ES-I3 (cell line): ENCODE measurements at regions not wholly inside any gene's neighbourhood (a gene's known extent, or its start where the extent isn't known, plus 50 kb on each side); places are given as distances from the start of the nearest gene placed in this dataset.
A peak's percentile ranks its signal among the peaks of the same experiment; 100 is the strongest.
"Not testable (repeated sequence)": the region's sequence is repeated elsewhere in the genome, so short reads cannot be mapped to it uniquely, and the experiment has no call there.

Source experiments
- H3K36me3 ChIP-seq: 2 replicates; pipeline ENCODE4 v1.6.1; 2013; ENCODE audit warnings: mild to moderate bottlenecking, low read length, control low read depth, moderate library complexity; ENCODE audit not compliant: insufficient read depth
- H3K4me1 ChIP-seq: 2 replicates; pipeline ENCODE4 v1.6.1; 2013; ENCODE audit warnings: mild to moderate bottlenecking, control low read depth, low read length; ENCODE audit not compliant: insufficient read depth
- H3K9ac ChIP-seq: 2 replicates; pipeline ENCODE4 v1.6.1; 2013; ENCODE audit warnings: low read depth, mild to moderate bottlenecking, low read length, moderate library complexity
- H3K9me3 ChIP-seq: 2 replicates; pipeline ENCODE4 v1.6.1; 2013; ENCODE audit warnings: mild to moderate bottlenecking, low read length, moderate library complexity; ENCODE audit not compliant: control insufficient read depth, insufficient read depth

DNA sequence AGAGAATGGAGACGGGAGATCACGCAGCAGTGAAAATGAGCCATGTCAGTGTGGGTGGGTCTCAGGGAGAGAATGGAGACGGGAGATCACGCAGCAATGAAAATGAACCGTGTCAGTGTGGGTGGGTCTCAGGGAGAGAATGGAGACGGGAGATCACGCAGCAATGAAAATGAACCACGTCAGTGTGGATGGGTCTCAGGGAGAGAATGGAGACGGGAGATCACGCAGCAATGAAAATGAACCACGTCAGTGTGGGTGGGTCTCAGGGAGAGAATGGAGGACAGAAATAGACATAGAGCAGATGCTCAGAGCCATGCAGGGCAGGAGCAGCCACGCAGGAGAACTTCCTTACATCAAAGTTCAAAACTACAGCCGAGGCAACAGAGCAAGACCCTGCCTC lies 89.8 kb upstream of the LPCAT1 start:
- H3K9me3 ChIP-seq, H3K4me1 ChIP-seq, H3K36me3 ChIP-seq, H3K9ac ChIP-seq: not testable (repeated sequence)

DNA sequence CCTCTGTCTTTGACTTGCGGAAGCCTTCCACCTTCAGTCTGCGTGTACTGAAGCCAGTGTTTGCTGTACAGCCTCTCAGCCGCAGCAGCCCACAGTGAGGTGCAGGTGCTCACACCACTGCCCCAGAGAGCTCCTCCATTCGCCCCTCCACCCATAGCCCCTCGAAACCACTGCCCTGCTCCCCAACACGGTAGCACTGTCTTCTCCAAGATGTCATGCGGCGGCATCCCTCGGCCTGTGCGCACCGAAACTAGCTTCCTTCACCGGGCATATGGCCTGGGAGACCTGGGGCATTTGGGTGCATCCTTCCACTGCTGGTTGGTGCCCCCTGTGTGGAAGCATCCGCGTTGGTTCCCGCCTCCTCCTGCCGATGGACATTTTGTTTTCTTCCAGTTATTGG lies 86.8 kb upstream of the LPCAT1 start:
- H3K4me1 ChIP-seq, H3K9me3 ChIP-seq, H3K36me3 ChIP-seq, H3K9ac ChIP-seq: not testable (repeated sequence)

DNA sequence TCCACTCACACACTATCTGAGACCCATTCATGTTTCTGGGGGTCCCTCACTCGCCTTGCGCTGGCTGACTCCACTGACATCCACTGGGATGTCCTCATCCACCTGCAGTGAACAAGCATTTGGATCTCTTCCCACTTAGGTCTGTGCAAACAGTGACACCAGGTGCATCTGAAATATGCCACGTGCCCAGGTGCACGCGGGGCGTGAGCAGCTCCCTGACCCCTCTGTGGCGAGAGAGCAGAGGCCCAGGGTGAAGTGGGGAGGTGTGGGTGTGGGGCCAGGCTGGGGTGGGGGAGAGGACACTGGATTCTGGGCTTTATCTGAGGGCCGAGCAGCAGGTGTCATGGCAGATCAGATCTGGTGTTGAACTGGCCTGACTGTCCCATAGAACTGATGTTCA lies 85.4 kb upstream of the LPCAT1 start:
- not testable (repeated sequence) for H3K36me3 ChIP-seq, H3K9ac ChIP-seq, H3K4me1 ChIP-seq, H3K9me3 ChIP-seq

DNA sequence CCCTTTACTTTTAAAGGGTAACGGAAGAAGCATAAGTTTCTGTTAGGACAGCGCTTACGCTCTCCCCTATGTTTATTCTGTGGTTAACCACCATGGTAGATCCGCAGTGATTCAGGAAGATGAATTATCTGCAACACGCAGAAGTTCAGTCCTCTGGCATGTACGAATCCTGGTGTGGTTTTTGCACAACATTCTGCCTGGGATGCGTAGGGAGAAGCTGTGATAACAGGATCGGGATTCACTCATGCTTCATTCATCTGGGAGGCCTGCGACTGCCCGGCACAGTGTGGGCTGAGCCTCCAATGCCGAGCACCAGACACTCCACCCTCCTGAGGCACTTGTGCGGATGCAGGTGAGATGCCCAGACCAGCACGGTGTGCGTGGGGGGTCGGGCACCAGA lies 84.6 kb upstream of the LPCAT1 start:
- H3K36me3 ChIP-seq, H3K9ac ChIP-seq, H3K9me3 ChIP-seq, H3K4me1 ChIP-seq: not testable (repeated sequence)

DNA sequence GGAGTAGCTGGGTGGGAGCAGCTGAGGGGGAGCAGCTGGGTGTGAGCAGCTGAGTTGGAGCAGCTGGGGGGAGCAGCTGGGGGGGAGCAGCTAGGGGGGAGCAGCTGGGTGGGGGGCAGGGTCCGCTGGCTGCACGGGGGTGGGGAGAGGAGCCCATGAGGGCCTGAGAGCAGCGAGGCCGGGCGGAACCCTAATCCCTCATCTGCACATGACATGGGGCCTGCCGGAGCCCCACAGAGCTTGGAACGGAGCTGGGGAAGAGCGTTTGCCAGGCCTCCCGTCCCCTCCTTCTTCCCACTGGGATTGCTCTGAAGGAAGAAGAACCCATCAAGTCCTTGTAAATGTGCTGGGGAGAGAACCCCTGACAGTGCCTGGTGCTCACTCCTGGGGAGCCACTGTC lies 83.2 kb upstream of the LPCAT1 start:
- not testable (repeated sequence) for H3K9ac ChIP-seq, H3K4me1 ChIP-seq, H3K36me3 ChIP-seq, H3K9me3 ChIP-seq

DNA sequence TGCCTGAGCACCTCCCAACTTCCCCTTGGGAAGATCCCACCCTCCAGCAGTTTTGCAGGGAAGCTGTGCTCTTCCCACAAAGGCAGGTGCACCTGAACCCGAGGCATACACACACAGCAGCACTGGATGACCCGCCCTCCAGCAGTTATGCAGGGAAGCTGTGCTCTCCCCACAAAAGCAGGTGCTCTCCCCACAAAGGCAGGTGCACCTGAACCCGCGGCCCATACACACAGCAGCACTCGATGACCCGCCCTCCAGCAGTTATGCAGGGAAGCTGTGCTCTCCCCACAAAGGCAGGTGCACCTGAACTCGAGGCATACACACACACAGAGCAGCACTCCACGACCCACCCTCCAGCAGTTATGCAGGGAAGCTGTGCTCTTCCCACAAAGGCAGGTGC lies 80.2 kb upstream of the LPCAT1 start:
- H3K36me3 ChIP-seq, H3K9me3 ChIP-seq, H3K4me1 ChIP-seq, H3K9ac ChIP-seq: not testable (repeated sequence)

DNA sequence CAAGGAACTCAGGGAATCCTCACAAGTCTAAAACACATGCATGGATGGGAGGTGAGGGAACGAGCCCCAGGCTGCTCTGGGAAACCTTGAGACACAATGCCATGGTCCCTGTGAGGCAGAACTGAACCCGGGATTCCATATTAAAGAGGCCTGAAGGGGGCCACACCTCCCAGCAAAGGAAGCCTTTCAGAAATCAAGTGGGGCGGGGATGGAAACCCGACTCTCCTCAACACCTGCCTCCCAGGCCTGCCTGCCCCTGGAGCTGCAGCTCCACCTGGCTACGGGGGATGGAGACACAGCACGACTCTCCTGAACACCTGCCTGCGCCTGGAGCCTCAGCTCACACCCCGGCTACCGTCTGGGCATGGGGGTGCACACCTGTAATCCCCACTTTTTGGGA lies 77.8 kb upstream of the LPCAT1 start:
- not testable (repeated sequence) for H3K9ac ChIP-seq, H3K4me1 ChIP-seq, H3K9me3 ChIP-seq, H3K36me3 ChIP-seq

DNA sequence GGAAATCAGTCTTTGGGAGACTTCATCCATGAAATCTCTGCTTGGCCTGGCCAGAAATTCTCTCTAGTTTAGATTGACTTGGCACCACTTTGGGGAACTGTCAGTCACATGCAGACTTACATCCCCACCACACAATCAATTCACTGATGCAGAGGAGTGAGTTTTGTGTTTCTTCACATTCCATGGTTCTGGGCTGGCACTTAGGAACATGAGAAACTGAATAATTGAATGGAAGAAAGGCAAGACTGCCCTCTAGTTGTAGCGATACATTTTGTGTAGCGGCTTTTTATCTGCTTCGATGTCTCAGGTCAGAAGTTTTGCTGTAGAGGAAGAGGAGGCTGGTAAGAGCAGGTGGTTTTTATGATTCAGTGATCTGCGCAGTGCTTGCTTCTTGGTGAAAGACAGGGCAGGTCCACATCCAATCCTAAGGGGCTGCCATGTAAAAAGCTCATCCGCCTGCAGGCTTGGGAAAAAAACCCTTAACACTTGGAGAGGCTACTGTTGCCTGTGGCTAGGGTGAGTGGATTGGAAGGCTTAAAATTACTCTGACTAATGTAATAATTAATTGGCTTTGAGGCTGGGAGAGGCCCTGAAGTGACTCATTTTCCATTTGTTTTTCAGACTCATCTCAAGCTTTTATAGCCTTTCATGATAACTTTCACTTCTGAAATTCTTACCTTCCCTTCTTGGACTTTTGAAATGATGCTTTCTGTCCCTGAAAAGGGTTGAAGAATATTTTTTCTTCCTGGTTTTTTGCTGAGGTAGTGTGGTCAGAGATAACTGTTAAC lies 75.4 kb upstream of the LPCAT1 start:
- not testable (repeated sequence) for H3K36me3 ChIP-seq, H3K9ac ChIP-seq, H3K9me3 ChIP-seq, H3K4me1 ChIP-seq

DNA sequence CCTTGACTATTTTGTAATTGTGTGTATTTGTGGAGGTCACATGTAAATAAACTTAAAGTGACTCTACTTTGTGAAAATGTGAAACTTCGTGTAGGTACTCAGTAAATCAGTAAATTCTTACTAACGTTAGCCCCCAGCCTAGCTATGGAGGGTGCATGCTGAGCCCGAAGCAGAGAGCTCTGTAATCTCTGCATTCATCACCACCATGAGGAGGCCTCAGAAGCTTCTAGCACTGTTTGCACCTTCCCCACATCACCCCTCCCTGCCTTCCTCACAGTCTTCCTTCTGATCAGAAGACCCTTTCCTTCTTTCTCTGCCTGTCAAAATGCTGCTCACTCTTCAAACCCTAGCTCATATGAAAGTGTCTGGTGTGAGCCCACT lies 73.3 kb upstream of the LPCAT1 start:
- not testable (repeated sequence) for H3K9me3 ChIP-seq, H3K36me3 ChIP-seq, H3K4me1 ChIP-seq, H3K9ac ChIP-seq

DNA sequence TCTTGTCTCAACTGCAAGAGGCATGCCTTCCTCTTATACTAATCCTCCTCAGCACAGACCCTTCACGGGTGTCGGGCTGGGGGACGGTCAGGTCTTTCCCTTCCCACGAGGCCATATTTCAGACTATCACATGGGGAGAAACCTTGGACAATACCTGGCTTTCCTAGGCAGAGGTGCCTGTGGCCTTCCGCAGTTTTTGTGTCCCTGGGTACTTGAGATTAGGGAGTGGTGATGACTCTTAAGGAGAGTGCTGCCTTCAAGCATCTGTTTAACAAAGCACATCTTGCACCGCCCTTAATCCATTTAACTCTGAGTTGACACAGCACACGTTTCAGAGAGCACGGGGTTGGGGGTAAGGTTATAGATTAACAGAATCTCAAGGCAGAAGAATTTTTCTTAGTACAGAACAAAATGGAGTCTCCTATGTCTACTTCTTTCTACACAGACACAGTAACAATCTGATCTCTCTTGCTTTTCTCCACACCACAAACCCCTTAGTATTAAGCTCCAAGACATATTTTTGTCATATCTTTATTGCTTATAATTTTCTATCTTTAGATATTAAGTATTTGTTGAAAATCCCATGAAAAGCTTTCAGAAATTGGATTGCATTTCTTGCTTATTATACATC lies 72.8 kb upstream of the LPCAT1 start:
- not testable (repeated sequence) for H3K4me1 ChIP-seq, H3K36me3 ChIP-seq, H3K9ac ChIP-seq, H3K9me3 ChIP-seq

DNA sequence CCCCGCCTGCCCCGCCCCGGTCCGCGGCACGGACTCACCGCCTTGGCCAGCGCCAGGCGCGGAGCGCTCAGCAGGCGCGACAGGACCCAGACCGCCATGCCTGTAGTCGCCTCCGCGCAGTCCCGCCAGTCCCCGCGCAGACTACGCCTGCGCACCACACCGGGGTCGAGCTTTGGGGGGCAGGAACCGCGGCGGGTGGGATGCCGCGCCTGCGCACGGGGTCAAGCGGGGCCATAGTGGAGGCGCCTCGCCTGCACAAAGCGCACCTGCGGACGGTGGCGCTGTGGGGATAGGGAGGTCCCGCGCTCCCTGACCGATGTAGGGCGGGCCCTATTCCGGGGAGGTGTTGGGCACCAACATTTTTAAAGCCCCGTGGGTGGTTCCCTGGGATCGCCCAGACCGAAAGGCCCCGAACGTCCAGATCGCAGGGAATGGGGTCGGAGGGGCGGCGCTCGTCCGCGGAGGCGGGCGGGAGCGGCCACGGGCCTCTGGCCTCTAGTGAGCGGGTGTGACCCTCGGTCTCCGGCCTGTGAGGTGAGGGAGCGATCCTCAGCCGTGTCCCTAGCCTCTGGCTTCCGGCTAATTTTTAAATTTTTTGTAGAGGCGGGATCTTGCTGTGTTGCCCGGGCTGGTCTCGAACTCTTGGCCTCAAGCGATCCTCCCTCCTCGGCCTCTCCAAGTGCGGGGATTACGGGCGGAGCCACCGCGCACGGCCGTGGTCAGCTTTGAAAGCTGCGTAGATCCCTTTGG lies 70.8 kb upstream of the LPCAT1 start:
- H3K4me1 ChIP-seq = peaks cover 3% of the 10 kb centered on the region; the same call in 1 of the 2 replicates
- peaks cover 4% of the 10 kb centered on the region; the same call in 1 of the 2 replicates for H3K36me3 ChIP-seq
- H3K9me3 ChIP-seq = no peaks in the 10 kb centered on the region
- H3K9ac ChIP-seq = peak overlapping the region; percentile 63

DNA sequence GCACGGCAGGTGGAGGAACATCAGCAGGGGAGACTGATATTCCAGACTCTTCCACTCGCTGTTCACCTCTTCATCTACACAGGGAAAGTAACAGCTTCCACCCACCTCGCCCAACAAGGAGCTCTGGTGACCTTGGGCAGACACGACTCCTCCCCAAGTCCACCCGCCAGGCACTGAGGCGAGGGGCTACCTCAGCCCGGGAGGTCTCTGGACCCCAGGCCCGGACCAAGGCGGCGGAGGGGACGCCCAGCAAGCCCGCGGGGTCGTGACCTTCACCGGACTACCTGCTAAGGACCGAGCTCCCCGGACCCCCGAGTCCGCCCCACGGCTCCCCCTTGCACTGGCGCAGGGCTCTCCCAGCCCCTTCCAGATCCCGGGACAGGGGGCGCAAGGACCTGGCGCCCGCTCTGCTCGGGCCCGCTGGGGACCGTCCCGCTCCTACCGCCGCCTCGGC lies 70.2 kb upstream of the LPCAT1 start:
- Histone ChIP-seq H3K4me1 (peaks cover 3% of the 10 kb centered on the region; the same call in 1 of the 2 replicates), H3K9ac (peak overlapping the region; percentile 63), H3K9me3 (no peaks in the 10 kb centered on the region), H3K36me3 (peaks cover 6% of the 10 kb centered on the region; the same call in 1 of the 2 replicates)

DNA sequence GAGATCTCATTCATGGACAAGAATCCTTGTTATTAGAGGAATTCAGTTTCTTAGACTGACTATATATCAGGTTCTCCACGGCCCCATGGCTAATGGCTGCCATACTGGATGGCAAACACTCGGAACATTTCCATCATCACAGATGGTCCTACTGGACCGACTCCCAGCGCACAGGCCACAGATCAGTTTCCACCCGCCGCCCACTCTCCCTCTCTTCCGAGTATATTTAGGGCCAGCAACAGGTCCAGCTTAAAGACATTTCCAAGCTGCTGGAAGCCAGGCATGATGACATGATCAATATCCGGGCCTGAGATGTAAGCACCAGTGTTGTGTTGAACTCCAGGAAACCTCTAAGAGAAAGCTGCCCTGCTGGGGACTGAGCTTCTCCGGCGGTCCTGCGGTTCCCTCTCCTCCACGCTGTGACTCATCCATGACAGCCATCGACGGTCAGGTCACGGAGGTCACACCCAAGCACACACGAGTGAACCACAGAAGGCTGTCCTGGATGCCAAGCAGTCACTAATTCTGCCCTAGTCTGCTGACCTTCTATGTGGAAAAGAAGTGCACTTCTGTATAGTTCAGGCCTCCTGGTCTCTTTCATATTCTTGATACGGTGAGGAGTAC lies 64.4 kb upstream of the LPCAT1 start:
- not testable (repeated sequence) for H3K4me1 ChIP-seq, H3K9ac ChIP-seq, H3K9me3 ChIP-seq
- peaks cover 19% of the 10 kb centered on the region for H3K36me3 ChIP-seq

DNA sequence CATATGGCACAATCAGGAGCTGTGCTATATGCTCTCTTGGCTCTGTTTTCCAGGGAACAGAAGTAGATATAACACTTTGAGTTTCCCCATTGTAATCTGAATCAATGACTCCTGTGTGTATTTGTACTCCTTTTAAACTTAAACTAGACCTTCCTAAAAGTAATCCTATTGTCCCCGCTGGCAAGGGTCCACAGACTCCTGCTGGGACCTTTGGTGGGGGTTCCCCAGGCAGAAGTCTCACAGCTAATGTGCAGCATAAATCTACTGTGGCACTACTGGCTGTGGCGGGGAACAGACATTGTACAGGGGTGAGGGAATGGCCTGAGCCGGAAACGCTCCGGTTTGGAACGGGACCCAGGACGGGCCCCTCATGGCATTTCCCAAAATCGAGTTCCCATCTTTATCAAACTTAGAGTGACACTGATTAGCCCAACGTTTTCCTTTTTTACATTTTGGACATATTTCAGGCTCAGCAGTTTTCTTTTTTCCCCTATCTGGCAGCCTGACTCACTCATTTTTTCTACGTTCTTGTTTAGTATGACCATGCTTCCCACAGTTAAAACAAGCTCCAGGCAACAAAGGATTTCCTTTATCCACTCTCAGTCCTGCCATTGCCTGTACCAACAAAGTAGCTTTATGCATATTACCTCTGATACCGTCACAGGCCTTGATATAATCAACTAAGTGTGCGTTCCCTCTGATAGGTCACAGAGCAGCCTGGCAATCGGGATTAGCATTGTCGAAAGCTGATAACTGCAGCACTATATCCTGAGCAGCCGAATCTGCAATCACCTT lies 59.5 kb upstream of the LPCAT1 start:
- H3K36me3 ChIP-seq = peaks cover 16% of the 10 kb centered on the region
- not testable (repeated sequence) for H3K9me3 ChIP-seq, H3K4me1 ChIP-seq, H3K9ac ChIP-seq
